ENCODE measurements at regions not wholly inside any gene's neighbourhood (a gene's known extent, or its start where the extent isn't known, plus 50 kb on each side); places are given as distances from the start of the nearest gene placed in this dataset.

GRCh38 chr3:99013777-99014315 is 112.4 kb upstream of the DCBLD2 start:
- H3K9ac ChIP-seq (ENCODE audit: insufficient read depth in 1 of 2, low read length in 2 of 2) = no peak overlapping the region
- DNase-seq = peak in 1 of 3 donors; percentile 7
- no peak overlapping the region for H3K27ac ChIP-seq (ENCODE audit: low read depth in 1 of 2, low read length in 1 of 2)
- no peaks in the 10 kb centered on the region for H3K27me3 ChIP-seq (ENCODE audit: control insufficient read depth in 3 of 3, insufficient read depth in 3 of 3, low read length in 2 of 3)
- 53 to 56% methylated on average over 3 of the region's 3 CpGs for WGBS, 2 donors
- H3K9me3 ChIP-seq (ENCODE audit: control insufficient read depth in 4 of 4, insufficient read depth in 3 of 4, low read length in 3 of 4) = no peaks in the 10 kb centered on the region
- no peaks in the 10 kb centered on the region for H3K36me3 ChIP-seq (ENCODE audit: control insufficient read depth in 4 of 4, insufficient read depth in 4 of 4, low read length in 4 of 4)
- no peak for TF ChIP-seq CTCF (IDR thresholded peaks at IDR 0.05; ENCODE audit: control extremely low read depth, extremely low read depth)
- no peak overlapping the region for H3K4me3 ChIP-seq
- H3K4me1 ChIP-seq (ENCODE audit: control insufficient read depth in 5 of 5, insufficient read depth in 5 of 5, low read length in 5 of 5) = no peaks in the 10 kb centered on the region
- no peak for ATAC-seq (ENCODE audit: insufficient read depth, low FRiP score)

GRCh38 chr3:99013077-99013476 is 111.6 kb upstream of the DCBLD2 start:
- no peaks in the 10 kb centered on the region for H3K27me3 ChIP-seq (ENCODE audit: control insufficient read depth in 3 of 3, insufficient read depth in 3 of 3, low read length in 2 of 3)
- H3K36me3 ChIP-seq (ENCODE audit: control insufficient read depth in 4 of 4, insufficient read depth in 4 of 4, low read length in 4 of 4) = no peaks in the 10 kb centered on the region
- TF ChIP-seq CTCF (IDR thresholded peaks at IDR 0.05; ENCODE audit: control extremely low read depth, extremely low read depth) = no peak
- H3K9me3 ChIP-seq (ENCODE audit: control insufficient read depth in 4 of 4, insufficient read depth in 3 of 4, low read length in 3 of 4) = no peaks in the 10 kb centered on the region
- no peak for ATAC-seq (ENCODE audit: insufficient read depth, low FRiP score)
- no peaks in the 10 kb centered on the region for H3K4me1 ChIP-seq (ENCODE audit: control insufficient read depth in 5 of 5, insufficient read depth in 5 of 5, low read length in 5 of 5)
- no peak overlapping the region for H3K9ac ChIP-seq (ENCODE audit: insufficient read depth in 1 of 2, low read length in 2 of 2)
- no peak overlapping the region for H3K27ac ChIP-seq (ENCODE audit: low read depth in 1 of 2, low read length in 1 of 2)
- DNase-seq = no peak
- no peak overlapping the region for H3K4me3 ChIP-seq

DNA sequence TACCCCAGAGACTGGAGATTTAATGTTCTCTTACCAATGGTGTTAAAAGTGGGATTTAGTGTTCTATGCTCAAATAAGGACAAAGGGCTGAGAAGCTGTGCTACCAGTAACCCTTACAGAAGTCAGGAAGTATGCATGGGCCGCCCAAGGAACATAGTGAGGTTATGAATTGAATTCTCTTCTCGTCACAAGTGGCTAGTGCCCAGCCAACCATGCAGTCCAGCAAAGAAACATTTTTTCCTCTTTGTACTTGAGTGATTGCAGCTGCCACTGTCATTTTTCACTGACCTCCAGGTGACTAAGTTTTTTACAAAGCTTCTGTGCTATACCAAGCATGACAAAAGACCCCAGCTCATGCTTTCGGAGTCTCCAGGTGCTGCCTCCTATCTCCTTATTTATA is 110.6 kb upstream of the DCBLD2 start:
- no peak for ATAC-seq (ENCODE audit: insufficient read depth, low FRiP score)
- no peaks in the 10 kb centered on the region for H3K36me3 ChIP-seq (ENCODE audit: control insufficient read depth in 4 of 4, insufficient read depth in 4 of 4, low read length in 4 of 4)

More for the DNA sequence above, 110.6 kb upstream of the DCBLD2 start:
- H3K27ac ChIP-seq (ENCODE audit: low read depth in 1 of 2, low read length in 1 of 2) = no peak overlapping the region
- TF ChIP-seq CTCF (IDR thresholded peaks at IDR 0.05; ENCODE audit: control extremely low read depth, extremely low read depth) = no peak
- DNase-seq = no peak
- H3K9me3 ChIP-seq (ENCODE audit: control insufficient read depth in 4 of 4, insufficient read depth in 3 of 4, low read length in 3 of 4) = no peaks in the 10 kb centered on the region
- 78 to 85% methylated on average over 3 of the region's 3 CpGs for WGBS, 2 donors
- no peak overlapping the region for H3K4me3 ChIP-seq
- peaks cover 0 to 2% (median 0%) of the 10 kb centered on the region in 5 donors for H3K4me1 ChIP-seq (ENCODE audit: control insufficient read depth in 5 of 5, insufficient read depth in 5 of 5, low read length in 5 of 5)
- H3K27me3 ChIP-seq (ENCODE audit: control insufficient read depth in 3 of 3, insufficient read depth in 3 of 3, low read length in 2 of 3) = no peaks in the 10 kb centered on the region
- no peak overlapping the region for H3K9ac ChIP-seq (ENCODE audit: insufficient read depth in 1 of 2, low read length in 2 of 2)

Data from lung (tissue), 11 donors.